Activated CD4-positive, alpha-beta T cell treated with anti-CD3 and anti-CD28 coated beads for 36 hours (primary cell): ENCODE measurements at regions not wholly inside any gene's neighbourhood (a gene's known extent, or its start where the extent isn't known, plus 50 kb on each side); places are given as distances from the start of the nearest gene placed in this dataset.

Experiments
- ATAC-seq: fragments of 200-7000 bp; cut with Tn5 transposase; one replicate; pipeline ENCODE4 v1.10.0; 2021; ENCODE audit warnings: mild to moderate bottlenecking, moderate library complexity
- CTCF ChIA-PET: fragments of 350-600 bp; sonication (Branson Sonifier 250); formaldehyde crosslinking; loops from one replicate; lab custom pipeline; 2021; ENCODE audit warnings: antibody characterized with exemption; lab: Charles Lee
- POLR2A ChIA-PET: fragments of 350-600 bp; sonication (Branson Sonifier 250); formaldehyde crosslinking; loops from one replicate; lab custom pipeline; 2021; ENCODE audit warnings: antibody characterized with exemption, inconsistent platforms; lab: Charles Lee
- DNase-seq: peaks from one replicate; pipeline ENCODE4 v3.0.0-alpha.2; 2020
- H3K27ac Mint-ChIP-seq: one replicate; pipeline ENCODE4 v1.8.0; 2021; ENCODE audit warnings: mixed read lengths
- H3K27me3 Mint-ChIP-seq: one replicate; pipeline ENCODE4 v1.8.0; 2021; ENCODE audit warnings: mixed read lengths
- H3K36me3 Mint-ChIP-seq: one replicate; pipeline ENCODE4 v1.8.0; 2021; ENCODE audit warnings: low read depth, mixed read lengths
- H3K4me1 Mint-ChIP-seq: one replicate; pipeline ENCODE4 v1.8.0; 2021; ENCODE audit warnings: mixed read lengths
- H3K4me3 Mint-ChIP-seq: one replicate; pipeline ENCODE4 v1.8.0; 2021; ENCODE audit warnings: mild to moderate bottlenecking, moderate library complexity, mixed read lengths
- H3K9me3 Mint-ChIP-seq: one replicate; pipeline ENCODE4 v1.8.0; 2021; ENCODE audit warnings: low read depth, mixed read lengths
- intact Hi-C, 2 experiments: fragments of 100-400 bp; cut with DNase I in 1 of 2; cut with micrococcal nuclease in 1 of 2; formaldehyde crosslinking; loops; one replicate each; pipeline versions ENCODE4 v1.14.2 to v1.15.1; 2022 to 2024; cut with DNase I, micrococcal nuclease

DNA sequence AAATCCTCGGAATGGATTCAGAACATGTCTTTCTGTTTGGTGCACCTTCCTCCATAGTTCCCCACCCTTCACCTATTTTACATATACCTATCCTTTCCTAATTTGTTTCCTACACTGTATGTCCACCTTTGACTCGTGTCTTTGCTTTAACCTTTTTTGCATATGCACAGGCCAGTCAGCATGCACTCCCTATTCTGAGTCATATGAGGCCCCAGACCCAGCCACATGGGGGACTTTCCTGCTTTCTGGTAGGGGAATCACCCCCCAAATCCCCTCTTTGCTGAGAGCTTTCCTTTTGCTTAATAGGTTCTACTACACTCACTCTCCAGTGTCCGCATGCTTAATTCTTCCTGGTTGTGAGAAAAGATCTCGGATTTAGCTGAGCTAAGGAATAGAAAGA, 393.8 kb upstream of the IMPG1 start:
- intact Hi-C loops: no loop called here
- DNase-seq (no peak), ATAC-seq (no peak)
- Mint-ChIP-seq H3K27ac (no peak overlapping the region), H3K4me3 (no peak overlapping the region), H3K4me1 (no peaks in the 10 kb centered on the region), H3K27me3 (no peaks in the 10 kb centered on the region), H3K36me3 (no peaks in the 10 kb centered on the region), H3K9me3 (no peaks in the 10 kb centered on the region)
- ChIA-PET CTCF (no interaction called here), POLR2A (no interaction called here)

DNA sequence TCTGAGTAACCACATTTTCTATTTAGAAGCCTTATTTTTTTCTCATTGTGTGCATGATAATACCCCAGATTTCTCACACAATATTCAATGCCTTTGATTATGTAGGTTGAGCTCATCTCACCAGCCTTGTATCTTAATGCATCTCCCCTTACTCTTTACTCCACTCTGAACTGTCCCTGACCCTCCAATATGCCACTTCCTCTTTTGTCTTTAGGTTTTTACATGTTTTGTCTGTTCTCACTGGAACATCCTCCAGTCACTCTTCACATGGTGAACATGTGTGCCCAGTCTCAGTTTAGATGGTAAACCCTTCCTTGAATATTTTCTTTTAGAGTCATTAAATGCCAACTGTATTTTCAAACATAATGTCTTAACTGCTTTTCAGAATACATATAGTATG, 392.9 kb upstream of the IMPG1 start:
- ChIA-PET CTCF (no interaction called here), POLR2A (no interaction called here)
- no peaks in the 10 kb centered on the region for H3K36me3 Mint-ChIP-seq
- no peaks in the 10 kb centered on the region for H3K27me3 Mint-ChIP-seq
- H3K9me3 Mint-ChIP-seq: no peaks in the 10 kb centered on the region
- no peaks in the 10 kb centered on the region for H3K4me1 Mint-ChIP-seq
- DNase-seq (no peak), ATAC-seq (no peak)
- intact Hi-C loops: no loop called here
- no peak overlapping the region for H3K4me3 Mint-ChIP-seq
- H3K27ac Mint-ChIP-seq: no peak overlapping the region

DNA sequence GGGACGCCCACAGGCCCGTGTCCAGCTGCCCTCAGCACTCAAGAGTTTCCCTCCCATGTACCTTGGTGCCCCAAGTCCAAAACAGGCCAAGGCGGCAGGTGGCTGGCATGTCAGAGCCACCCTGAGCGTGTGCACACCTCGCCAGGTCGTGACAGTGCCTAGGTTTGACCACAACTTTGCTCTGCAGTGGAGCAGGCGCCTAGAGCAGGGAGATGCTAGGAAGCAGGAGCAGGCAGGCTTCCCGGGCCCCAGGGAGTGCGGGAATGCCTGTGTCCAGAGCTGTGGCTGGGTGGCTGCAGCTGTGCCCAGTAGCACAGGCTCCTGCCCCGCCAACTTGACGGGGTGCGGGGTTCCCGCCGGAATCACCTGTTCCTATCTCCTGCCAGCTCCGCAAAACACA, 380.8 kb upstream of the IMPG1 start:
- Mint-ChIP-seq H3K4me3 (no peak overlapping the region), H3K27me3 (no peaks in the 10 kb centered on the region), H3K27ac (no peak overlapping the region), H3K4me1 (no peaks in the 10 kb centered on the region), H3K36me3 (no peaks in the 10 kb centered on the region), H3K9me3 (peaks cover 4% of the 10 kb centered on the region)
- no peak for DNase-seq
- CTCF ChIA-PET: no interaction called here
- intact Hi-C loops: no loop called here
- POLR2A ChIA-PET: no interaction called here
- no peak for ATAC-seq

DNA sequence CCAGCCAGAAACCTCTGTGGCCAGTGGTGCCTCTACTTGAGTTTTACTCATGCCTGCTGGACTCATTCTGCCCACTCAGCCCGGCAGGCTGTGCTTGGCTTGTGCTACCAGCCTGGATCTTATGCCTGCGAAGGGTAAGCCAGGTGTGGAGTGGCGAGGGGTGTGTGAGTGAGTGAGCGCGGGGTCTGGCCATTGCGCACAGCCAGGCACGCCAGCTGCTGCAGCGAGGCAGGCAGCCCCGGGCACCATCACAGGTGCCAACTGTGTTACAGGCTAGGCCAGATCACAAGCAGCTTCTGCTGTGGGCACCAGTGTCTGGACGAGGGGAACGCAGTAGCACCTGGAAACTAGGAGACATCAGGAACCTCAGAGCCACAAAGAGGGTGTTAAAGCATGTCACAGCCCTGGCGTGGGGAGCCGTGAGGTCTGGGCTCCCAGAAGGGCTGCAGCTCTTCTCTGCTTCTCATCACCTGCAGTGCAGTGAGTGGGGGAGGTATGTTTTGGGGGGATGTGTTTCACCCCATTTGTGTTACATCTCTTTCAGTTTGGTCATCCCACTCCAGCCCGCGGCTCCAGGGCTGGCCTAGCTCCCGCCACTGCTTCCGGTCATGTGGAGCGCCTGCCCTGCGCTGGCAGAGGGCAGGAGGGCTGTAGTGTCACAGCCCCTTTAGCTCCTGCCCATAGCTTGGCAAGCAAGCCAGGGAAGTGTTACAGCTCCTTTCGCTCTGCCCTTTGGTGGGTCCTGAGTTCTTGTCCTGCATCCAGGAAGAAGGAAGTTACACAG, 379.7 kb upstream of the IMPG1 start:
- Mint-ChIP-seq H3K4me3 (no peak overlapping the region), H3K4me1 (no peaks in the 10 kb centered on the region), H3K27me3 (no peaks in the 10 kb centered on the region), H3K36me3 (no peaks in the 10 kb centered on the region), H3K27ac (no peak overlapping the region), H3K9me3 (peaks cover 10% of the 10 kb centered on the region)
- ATAC-seq (no peak), DNase-seq (no peak)
- CTCF ChIA-PET: no interaction called here
- intact Hi-C loops: no loop called here
- POLR2A ChIA-PET: no interaction called here

DNA sequence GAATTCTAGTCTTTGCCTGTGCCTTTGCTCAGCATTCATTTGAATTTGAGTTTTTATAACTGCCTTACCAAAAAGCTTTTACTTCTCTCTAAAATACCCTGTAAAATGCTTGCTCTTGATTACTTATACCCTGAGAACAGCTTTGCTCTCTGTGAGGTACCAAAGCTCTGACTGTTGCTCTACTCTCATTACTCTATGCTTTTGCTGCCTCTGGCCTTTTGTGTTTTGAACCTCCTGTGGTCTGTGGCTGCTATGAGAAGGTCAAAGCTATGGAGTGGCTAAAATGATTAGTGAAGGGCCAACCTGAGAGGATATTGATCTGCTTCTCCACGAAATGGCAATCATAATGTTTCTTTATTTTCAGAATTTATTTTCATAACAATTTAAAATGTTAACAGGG, 375.6 kb upstream of the IMPG1 start:
- intact Hi-C loops: no loop called here
- POLR2A ChIA-PET: no interaction called here
- ATAC-seq (no peak), DNase-seq (no peak)
- Mint-ChIP-seq H3K4me3 (no peak overlapping the region), H3K9me3 (peaks cover 12% of the 10 kb centered on the region), H3K36me3 (no peaks in the 10 kb centered on the region), H3K4me1 (no peaks in the 10 kb centered on the region), H3K27ac (no peak overlapping the region), H3K27me3 (no peaks in the 10 kb centered on the region)
- CTCF ChIA-PET: no interaction called here

DNA sequence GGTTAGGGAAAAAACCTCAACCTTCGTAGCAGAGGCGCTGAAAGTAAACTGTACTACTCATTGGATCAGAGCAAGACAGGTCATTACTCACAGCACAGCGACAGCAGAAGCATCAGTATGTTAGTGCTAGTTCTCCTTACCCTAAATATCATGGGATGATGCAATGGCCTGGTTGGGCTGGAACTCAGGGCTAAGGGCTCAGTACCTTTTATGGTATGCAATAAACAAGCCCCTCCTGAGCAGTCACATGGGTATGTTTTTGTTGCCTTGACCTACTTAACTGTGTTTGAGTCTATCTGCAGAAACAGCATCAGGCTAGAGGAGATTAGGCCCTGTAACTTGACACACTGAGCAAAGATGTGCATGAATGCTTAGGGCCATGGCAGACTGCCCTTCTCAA, 369.4 kb upstream of the IMPG1 start:
- ATAC-seq: no peak
- Mint-ChIP-seq H3K9me3 (peaks cover 8% of the 10 kb centered on the region), H3K27me3 (no peaks in the 10 kb centered on the region), H3K4me1 (no peaks in the 10 kb centered on the region), H3K27ac (no peak overlapping the region), H3K4me3 (no peak overlapping the region), H3K36me3 (no peaks in the 10 kb centered on the region)
- ChIA-PET POLR2A (no interaction called here), CTCF (no interaction called here)
- no peak for DNase-seq
- intact Hi-C loops: no loop called here

DNA sequence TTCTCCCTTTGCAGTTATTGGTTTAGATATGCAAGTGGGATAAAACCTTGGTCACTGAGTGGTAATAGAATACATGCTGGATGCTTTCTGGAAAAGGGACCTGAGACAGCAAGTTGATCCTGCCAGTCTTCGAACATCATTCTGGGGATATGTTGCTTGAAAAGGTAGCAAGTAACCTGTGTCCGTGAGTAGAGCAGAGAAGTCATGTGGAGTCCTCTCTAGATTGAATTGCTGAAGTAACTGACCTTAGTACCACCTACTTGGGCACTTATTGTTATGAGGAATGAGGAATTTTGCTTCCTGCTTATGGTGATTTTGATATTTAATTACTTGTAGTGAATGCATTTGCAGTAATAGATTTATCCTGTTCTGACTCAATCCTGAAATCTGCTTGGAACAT, 367.3 kb upstream of the IMPG1 start:
- ChIA-PET POLR2A (no interaction called here), CTCF (interaction anchor here (0.5 kb wide), 1 partner anchor 399 kb away, joined by 3 read pairs; no protein-coding TSS in a partner anchor)
- H3K9me3 Mint-ChIP-seq: peaks cover 5% of the 10 kb centered on the region
- ATAC-seq (no peak), DNase-seq (no peak)
- no peaks in the 10 kb centered on the region for H3K36me3 Mint-ChIP-seq
- no peaks in the 10 kb centered on the region for H3K4me1 Mint-ChIP-seq
- H3K27ac Mint-ChIP-seq: no peak overlapping the region
- no peak overlapping the region for H3K4me3 Mint-ChIP-seq
- no peaks in the 10 kb centered on the region for H3K27me3 Mint-ChIP-seq
- intact Hi-C loops: no loop called here

DNA sequence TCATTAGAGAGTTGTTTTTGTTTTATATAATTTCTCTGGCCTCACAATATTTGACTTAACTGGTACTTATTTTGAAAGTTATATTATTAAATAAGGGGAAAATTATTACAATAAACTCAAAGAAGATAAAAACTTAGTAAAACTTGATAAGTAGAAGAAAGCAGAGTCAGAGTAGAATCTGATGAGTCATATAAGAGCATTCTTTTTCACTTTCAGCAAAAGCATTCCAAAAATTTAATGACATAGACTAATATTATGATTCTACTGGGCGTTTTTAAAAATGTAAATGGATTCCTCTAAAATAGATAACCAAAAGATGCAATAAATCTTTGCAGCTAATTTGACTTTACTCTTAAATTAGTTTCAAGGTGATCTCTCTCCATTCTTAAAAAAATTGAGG, 366.3 kb upstream of the IMPG1 start:
- ChIA-PET CTCF (interaction anchor here (0.6 kb wide), 1 partner anchor 474 kb away, joined by 3 read pairs; no protein-coding TSS in a partner anchor), POLR2A (no interaction called here)
- Mint-ChIP-seq H3K36me3 (no peaks in the 10 kb centered on the region), H3K9me3 (peaks cover 5% of the 10 kb centered on the region), H3K27ac (no peak overlapping the region), H3K4me1 (no peaks in the 10 kb centered on the region), H3K27me3 (no peaks in the 10 kb centered on the region), H3K4me3 (no peak overlapping the region)
- intact Hi-C loops: no loop called here
- ATAC-seq: no peak
- no peak for DNase-seq

DNA sequence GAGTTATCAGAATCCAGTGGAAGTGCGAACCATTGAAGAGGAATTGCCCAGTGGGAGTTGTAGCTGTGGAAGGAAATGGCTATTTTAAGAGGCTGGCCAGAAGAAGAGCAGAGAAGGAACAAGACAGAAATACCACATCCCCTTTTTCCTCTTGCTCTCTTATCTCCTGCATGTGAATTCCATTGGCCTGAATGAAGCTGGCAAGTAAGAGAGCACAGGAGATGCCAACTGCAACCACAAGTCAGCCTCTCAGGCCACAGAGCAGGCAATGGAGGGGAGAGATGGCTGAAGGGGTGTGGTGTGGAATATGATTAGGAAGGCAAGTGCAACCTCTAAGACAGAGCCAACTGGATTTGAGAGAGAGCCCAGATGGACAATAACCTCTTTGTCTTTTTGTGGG, 362.7 kb upstream of the IMPG1 start:
- ChIA-PET POLR2A (no interaction called here), CTCF (no interaction called here)
- Mint-ChIP-seq H3K9me3 (peaks cover 3% of the 10 kb centered on the region), H3K27me3 (no peaks in the 10 kb centered on the region), H3K36me3 (no peaks in the 10 kb centered on the region), H3K4me3 (no peak overlapping the region), H3K4me1 (no peaks in the 10 kb centered on the region), H3K27ac (no peak overlapping the region)
- ATAC-seq (no peak), DNase-seq (no peak)
- intact Hi-C loops: no loop called here

DNA sequence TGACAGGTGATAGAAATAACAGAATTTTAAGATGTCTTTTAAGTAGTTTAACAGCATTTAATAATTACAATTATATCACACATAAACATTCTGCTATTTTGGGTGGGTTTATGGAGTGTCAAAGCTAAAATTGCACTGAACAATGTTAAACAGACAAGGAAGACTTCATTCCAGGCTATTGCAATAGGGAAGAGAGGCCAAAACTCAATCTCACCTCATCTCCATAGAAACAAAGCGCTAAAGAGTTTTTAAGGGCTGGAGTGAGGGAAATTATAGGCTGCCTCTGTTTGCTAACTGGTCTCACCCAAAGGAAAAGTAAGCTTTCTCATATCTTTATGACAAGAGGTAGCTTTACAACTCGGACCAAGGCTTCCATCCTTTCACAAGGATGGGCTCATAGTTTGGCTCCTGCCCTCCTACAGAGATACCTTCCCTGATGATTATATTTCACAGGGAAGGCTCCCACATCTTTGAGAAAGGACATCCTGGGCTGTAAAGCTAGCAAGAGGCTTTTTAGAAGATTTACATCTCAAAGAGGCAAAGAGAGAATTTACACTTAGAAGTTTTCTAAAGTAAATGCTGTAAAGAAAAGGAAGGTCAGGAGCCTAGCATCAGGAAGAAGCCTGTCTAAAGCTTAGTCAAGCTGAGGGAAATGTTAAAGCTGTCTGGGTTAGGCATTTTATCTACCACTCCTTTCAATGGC, 350.2 kb upstream of the IMPG1 start:
- Mint-ChIP-seq H3K27ac (no peak overlapping the region), H3K4me3 (no peak overlapping the region), H3K27me3 (no peaks in the 10 kb centered on the region), H3K9me3 (peaks cover 7% of the 10 kb centered on the region), H3K36me3 (no peaks in the 10 kb centered on the region), H3K4me1 (no peaks in the 10 kb centered on the region)
- ChIA-PET CTCF (no interaction called here), POLR2A (no interaction called here)
- intact Hi-C loops: no loop called here
- DNase-seq (no peak), ATAC-seq (no peak)

DNA sequence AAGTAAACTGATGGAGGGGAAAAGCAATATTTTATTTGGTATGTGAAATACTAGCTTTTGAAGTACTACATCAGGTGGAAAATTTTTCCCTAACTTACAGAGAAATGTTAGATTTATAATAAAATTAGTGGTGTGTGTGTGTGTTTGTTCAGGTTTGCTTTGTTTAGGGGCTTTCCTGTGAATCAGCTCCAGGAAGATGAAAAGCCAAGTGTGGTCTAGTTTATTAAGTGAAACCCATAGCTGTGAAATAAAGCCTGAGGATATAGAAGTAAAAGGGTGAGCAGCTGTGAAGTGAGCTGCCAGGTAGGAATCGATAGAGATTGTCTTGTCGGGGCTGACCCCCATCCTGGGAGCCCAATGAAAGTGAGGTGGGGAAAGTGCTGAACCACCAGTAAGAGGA, 347.6 kb upstream of the IMPG1 start:
- H3K27ac Mint-ChIP-seq: no peak overlapping the region
- H3K27me3 Mint-ChIP-seq: no peaks in the 10 kb centered on the region
- H3K9me3 Mint-ChIP-seq: no peaks in the 10 kb centered on the region
- no peaks in the 10 kb centered on the region for H3K36me3 Mint-ChIP-seq
- CTCF ChIA-PET: no interaction called here
- DNase-seq (no peak), ATAC-seq (no peak)
- H3K4me1 Mint-ChIP-seq: no peaks in the 10 kb centered on the region
- intact Hi-C loops: no loop called here
- POLR2A ChIA-PET: no interaction called here
- no peak overlapping the region for H3K4me3 Mint-ChIP-seq

DNA sequence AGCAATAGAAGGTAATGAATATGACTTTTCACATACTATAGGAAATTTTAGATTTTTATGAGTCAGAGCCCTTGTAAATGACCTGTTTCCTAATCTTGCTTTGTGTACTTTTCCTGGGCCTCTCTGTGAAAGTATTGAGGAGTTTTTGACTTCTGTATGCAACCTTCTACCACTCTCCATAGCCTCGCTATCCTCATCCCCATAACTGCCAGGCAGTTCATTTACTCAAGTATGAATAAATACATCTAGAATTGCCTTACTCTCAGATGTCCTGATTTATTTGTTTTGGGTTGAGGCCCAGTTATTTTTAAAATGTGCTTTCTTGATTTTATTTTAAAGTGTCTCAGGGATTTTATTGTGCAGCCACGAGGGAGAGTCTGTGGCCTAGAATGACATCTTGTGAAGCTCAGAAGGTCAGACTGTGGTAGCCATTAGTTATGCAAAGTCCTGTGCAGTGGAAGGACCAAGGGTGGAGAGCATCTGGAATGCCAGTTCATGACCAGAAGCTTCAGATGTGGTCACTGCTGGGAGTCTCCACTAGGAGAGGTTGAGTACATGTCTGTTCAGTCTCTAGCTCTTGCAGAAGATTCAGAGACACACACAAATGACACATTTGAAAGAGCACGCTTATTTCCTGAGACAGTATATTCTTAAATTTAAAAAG, 346.2 kb upstream of the IMPG1 start:
- CTCF ChIA-PET: no interaction called here
- no peaks in the 10 kb centered on the region for H3K36me3 Mint-ChIP-seq
- no peaks in the 10 kb centered on the region for H3K9me3 Mint-ChIP-seq
- H3K4me1 Mint-ChIP-seq: no peaks in the 10 kb centered on the region
- POLR2A ChIA-PET: no interaction called here
- H3K4me3 Mint-ChIP-seq: no peak overlapping the region
- intact Hi-C loops: no loop called here
- no peaks in the 10 kb centered on the region for H3K27me3 Mint-ChIP-seq
- H3K27ac Mint-ChIP-seq: no peak overlapping the region
- DNase-seq: no peak
- no peak for ATAC-seq
